ENCODE measurements at regions not wholly inside any gene's neighbourhood (a gene's known extent, or its start where the extent isn't known, plus 50 kb on each side); places are given as distances from the start of the nearest gene placed in this dataset.

GRCh38 chr5:133686566-133686965 is 74.2 kb upstream of the FSTL4 start:
- TF ChIP-seq EZH2 (IDR thresholded peaks at IDR 0.05; ENCODE audit: low read length, missing control alignments) (no peak), CTCF (conservative IDR thresholded peaks at IDR 0.05 in 1 of 2, IDR thresholded peaks at IDR 0.05 in 1 of 2; ENCODE audit: low read depth in 1 of 2, low read length in 2 of 2) (no peak)
- Histone ChIP-seq H2AFZ (ENCODE audit: low read length) (no peak overlapping the region), H3K4me3 (replicated peaks in 1 of 4; ENCODE audit: control extremely low read depth in 1 of 4, insufficient read depth in 1 of 4, low read depth in 3 of 4, low read length in 4 of 4) (no peak overlapping the region), H3K4me1 (ENCODE audit: control insufficient read depth, extremely low read depth, insufficient read depth, low read length) (no peaks in the 10 kb centered on the region), H3K79me2 (ENCODE audit: control insufficient read depth, insufficient read depth, low read length) (no peaks in the 10 kb centered on the region), H3K36me3 (ENCODE audit: control insufficient read depth, insufficient read depth, low read length) (no peaks in the 10 kb centered on the region), H3K27me3 (ENCODE audit: control insufficient read depth, insufficient read depth, low read length) (no peaks in the 10 kb centered on the region), H3K27ac (ENCODE audit: insufficient read depth, low read length) (no peak overlapping the region), H3K9me3 (ENCODE audit: control insufficient read depth, insufficient read depth, low read depth, low read length) (no peaks in the 10 kb centered on the region), H4K20me1 (ENCODE audit: control insufficient read depth, extremely low read depth, insufficient read depth, low read length) (no peaks in the 10 kb centered on the region), H3K9ac (ENCODE audit: insufficient read depth, low read length) (no peak overlapping the region), H3K4me2 (ENCODE audit: extremely low read depth, insufficient read depth, low read length) (no peak overlapping the region)
- DNase-seq (ENCODE audit: low read depth in 2 of 2), result no peak

- Histone ChIP-seq H3K9ac (ENCODE audit: insufficient read depth, low read length) (no peak overlapping the region), H3K4me3 (replicated peaks in 1 of 4; ENCODE audit: control extremely low read depth in 1 of 4, insufficient read depth in 1 of 4, low read depth in 3 of 4, low read length in 4 of 4) (no peak overlapping the region), H3K9me3 (ENCODE audit: control insufficient read depth, insufficient read depth, low read depth, low read length) (no peaks in the 10 kb centered on the region), H3K4me2 (ENCODE audit: extremely low read depth, insufficient read depth, low read length) (no peak overlapping the region), H3K79me2 (ENCODE audit: control insufficient read depth, insufficient read depth, low read length) (no peaks in the 10 kb centered on the region), H3K36me3 (ENCODE audit: control insufficient read depth, insufficient read depth, low read length) (no peaks in the 10 kb centered on the region), H3K27me3 (ENCODE audit: control insufficient read depth, insufficient read depth, low read length) (no peaks in the 10 kb centered on the region), H3K27ac (ENCODE audit: insufficient read depth, low read length) (no peak overlapping the region), H4K20me1 (ENCODE audit: control insufficient read depth, extremely low read depth, insufficient read depth, low read length) (no peaks in the 10 kb centered on the region), H3K4me1 (ENCODE audit: control insufficient read depth, extremely low read depth, insufficient read depth, low read length) (no peaks in the 10 kb centered on the region), H2AFZ (ENCODE audit: low read length) (no peak overlapping the region)
- TF ChIP-seq EZH2 (IDR thresholded peaks at IDR 0.05; ENCODE audit: low read length, missing control alignments) (no peak), CTCF (conservative IDR thresholded peaks at IDR 0.05 in 1 of 2, IDR thresholded peaks at IDR 0.05 in 1 of 2; ENCODE audit: low read depth in 1 of 2, low read length in 2 of 2) (no peak)
- no peak for DNase-seq (ENCODE audit: low read depth in 2 of 2)
These were observed 73.2 kb upstream of the FSTL4 start for GRCh38 chr5:133685402-133686018.

GRCh38 chr5:133683646-133684596 is 71.6 kb upstream of the FSTL4 start:
- H3K4me2 ChIP-seq (ENCODE audit: extremely low read depth, insufficient read depth, low read length), result no peak overlapping the region
- H3K4me3 ChIP-seq (replicated peaks in 1 of 4; ENCODE audit: control extremely low read depth in 1 of 4, insufficient read depth in 1 of 4, low read depth in 3 of 4, low read length in 4 of 4), result no peak overlapping the region
- no peak for TF ChIP-seq EZH2 (IDR thresholded peaks at IDR 0.05; ENCODE audit: low read length, missing control alignments)
- no peak for TF ChIP-seq CTCF (conservative IDR thresholded peaks at IDR 0.05 in 1 of 2, IDR thresholded peaks at IDR 0.05 in 1 of 2; ENCODE audit: low read depth in 1 of 2, low read length in 2 of 2)
- no peaks in the 10 kb centered on the region for H4K20me1 ChIP-seq (ENCODE audit: control insufficient read depth, extremely low read depth, insufficient read depth, low read length)
- no peaks in the 10 kb centered on the region for H3K79me2 ChIP-seq (ENCODE audit: control insufficient read depth, insufficient read depth, low read length)
- no peak overlapping the region for H2AFZ ChIP-seq (ENCODE audit: low read length)
- no peaks in the 10 kb centered on the region for H3K9me3 ChIP-seq (ENCODE audit: control insufficient read depth, insufficient read depth, low read depth, low read length)
- no peaks in the 10 kb centered on the region for H3K27me3 ChIP-seq (ENCODE audit: control insufficient read depth, insufficient read depth, low read length)
- no peaks in the 10 kb centered on the region for H3K36me3 ChIP-seq (ENCODE audit: control insufficient read depth, insufficient read depth, low read length)
- no peak for DNase-seq (ENCODE audit: low read depth in 2 of 2)
- H3K4me1 ChIP-seq (ENCODE audit: control insufficient read depth, extremely low read depth, insufficient read depth, low read length), result no peaks in the 10 kb centered on the region
- no peak overlapping the region for H3K9ac ChIP-seq (ENCODE audit: insufficient read depth, low read length)
- H3K27ac ChIP-seq (ENCODE audit: insufficient read depth, low read length), result no peak overlapping the region

Measured in fibroblast of lung (primary cell).